ENCODE measurements at regions not wholly inside any gene's neighbourhood (a gene's known extent, or its start where the extent isn't known, plus 50 kb on each side); places are given as distances from the start of the nearest gene placed in this dataset.

DNA sequence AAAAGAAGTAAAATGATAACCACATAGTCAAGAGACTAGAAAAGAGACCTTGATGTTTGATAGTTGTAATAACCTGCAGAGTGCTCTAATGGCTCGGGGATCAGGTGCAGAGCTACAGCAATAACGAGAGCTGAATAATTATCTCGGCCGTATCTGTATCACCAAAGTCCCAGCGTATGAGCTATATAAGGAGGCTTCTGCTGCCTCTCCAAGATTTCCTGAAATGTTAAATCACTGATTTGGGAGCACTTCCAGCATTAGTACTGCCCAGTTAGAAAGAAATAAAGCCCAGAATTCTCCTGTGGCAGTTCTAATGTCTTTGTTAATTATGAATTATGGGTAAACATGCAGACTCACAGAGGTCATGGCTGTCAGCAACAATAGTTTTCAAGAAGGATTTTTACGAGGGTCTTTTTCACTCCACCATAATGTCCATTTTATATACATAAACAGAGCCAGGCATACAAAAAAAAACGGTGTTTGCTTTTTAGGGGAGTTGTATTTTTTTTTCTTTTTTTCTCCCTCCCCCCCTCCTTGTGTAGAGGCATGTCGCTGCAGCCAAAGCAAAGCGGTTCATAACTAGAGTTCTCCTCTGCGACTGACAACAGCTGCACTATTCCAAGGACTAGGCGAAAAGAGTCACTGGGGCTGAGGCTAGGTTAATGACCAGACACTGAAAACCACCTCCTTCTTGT, 168.3 kb upstream of the VRK2 start:
- no TSS peak for BruUV-seq (replicated peaks)
- Histone ChIP-seq H3K9me3 (no peaks in the 10 kb centered on the region), H3K4me1 (peaks cover 22% of the 10 kb centered on the region), H3K4me3 (ENCODE audit: low read depth, low read length) (no peak overlapping the region), H3K27me3 (replicated peaks; ENCODE audit: control insufficient read depth, insufficient read depth, low read length) (no peaks in the 10 kb centered on the region), H3K36me3 (ENCODE audit: control insufficient read depth, insufficient read depth, low read length) (no peaks in the 10 kb centered on the region)
- CTCF ChIA-PET = no interaction called here
- Mint-ChIP-seq H3K9me3 (ENCODE audit: unreplicated experiment) (no peaks in the 10 kb centered on the region), H3K27ac (ENCODE audit: unreplicated experiment) (no peak overlapping the region), H3K36me3 (ENCODE audit: insufficient read depth, unreplicated experiment) (no peaks in the 10 kb centered on the region), H3K27me3 (ENCODE audit: insufficient read depth, unreplicated experiment) (no peaks in the 10 kb centered on the region), H3K4me3 (ENCODE audit: unreplicated experiment) (peak overlapping the region; percentile 10), H3K4me1 (ENCODE audit: low read depth, unreplicated experiment) (peaks cover 7% of the 10 kb centered on the region)
- POLR2A ChIA-PET = no interaction called here
- no peak for DNase-seq
- intact Hi-C loops (cut with micrococcal nuclease; ENCODE audit: unreplicated experiment) = no loop called here
- TF ChIP-seq, protein P1, sequence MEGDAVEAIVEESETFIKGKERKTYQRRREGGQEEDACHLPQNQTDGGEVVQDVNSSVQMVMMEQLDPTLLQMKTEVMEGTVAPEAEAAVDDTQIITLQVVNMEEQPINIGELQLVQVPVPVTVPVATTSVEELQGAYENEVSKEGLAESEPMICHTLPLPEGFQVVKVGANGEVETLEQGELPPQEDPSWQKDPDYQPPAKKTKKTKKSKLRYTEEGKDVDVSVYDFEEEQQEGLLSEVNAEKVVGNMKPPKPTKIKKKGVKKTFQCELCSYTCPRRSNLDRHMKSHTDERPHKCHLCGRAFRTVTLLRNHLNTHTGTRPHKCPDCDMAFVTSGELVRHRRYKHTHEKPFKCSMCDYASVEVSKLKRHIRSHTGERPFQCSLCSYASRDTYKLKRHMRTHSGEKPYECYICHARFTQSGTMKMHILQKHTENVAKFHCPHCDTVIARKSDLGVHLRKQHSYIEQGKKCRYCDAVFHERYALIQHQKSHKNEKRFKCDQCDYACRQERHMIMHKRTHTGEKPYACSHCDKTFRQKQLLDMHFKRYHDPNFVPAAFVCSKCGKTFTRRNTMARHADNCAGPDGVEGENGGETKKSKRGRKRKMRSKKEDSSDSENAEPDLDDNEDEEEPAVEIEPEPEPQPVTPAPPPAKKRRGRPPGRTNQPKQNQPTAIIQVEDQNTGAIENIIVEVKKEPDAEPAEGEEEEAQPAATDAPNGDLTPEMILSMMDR (IDR thresholded peaks at IDR 0.05; ENCODE audit: insufficient read depth in 1 of 2, low read depth in 1 of 2, low read length in 1 of 2, severe bottlenecking in 1 of 2, unreplicated experiment in 1 of 2) = no peak

DNA sequence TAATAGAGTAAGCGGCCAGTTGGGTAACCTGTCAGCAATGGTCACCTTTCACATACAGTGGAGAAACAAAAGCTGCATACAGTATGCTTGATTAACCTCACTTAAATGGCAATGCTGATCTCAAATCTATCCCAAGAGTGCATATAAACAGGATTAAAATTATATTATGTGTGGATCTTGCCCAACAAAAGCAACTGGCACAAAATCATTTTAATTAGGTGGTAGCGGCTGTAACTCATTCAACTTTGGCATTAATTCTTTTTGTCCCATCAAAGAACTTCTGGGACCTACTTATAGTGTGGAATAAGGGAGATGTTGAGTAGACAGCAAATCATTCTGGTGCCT, 167.8 kb upstream of the VRK2 start:
- H3K4me1 Mint-ChIP-seq (ENCODE audit: low read depth, unreplicated experiment) = peaks cover 7% of the 10 kb centered on the region
- DNase-seq = no peak
- TF ChIP-seq, protein P1 (IDR thresholded peaks at IDR 0.05; ENCODE audit: insufficient read depth in 1 of 2, low read depth in 1 of 2, low read length in 1 of 2, severe bottlenecking in 1 of 2, unreplicated experiment in 1 of 2) = no peak
- intact Hi-C loops (cut with micrococcal nuclease; ENCODE audit: unreplicated experiment) = no loop called here
- H3K9me3 Mint-ChIP-seq (ENCODE audit: unreplicated experiment) = no peaks in the 10 kb centered on the region
- BruUV-seq (replicated peaks) = no TSS peak
- POLR2A ChIA-PET = no interaction called here
- no peaks in the 10 kb centered on the region for H3K36me3 Mint-ChIP-seq (ENCODE audit: insufficient read depth, unreplicated experiment)
- H3K36me3 ChIP-seq (ENCODE audit: control insufficient read depth, insufficient read depth, low read length) = no peaks in the 10 kb centered on the region
- peaks cover 22% of the 10 kb centered on the region for H3K4me1 ChIP-seq
- no peaks in the 10 kb centered on the region for H3K27me3 Mint-ChIP-seq (ENCODE audit: insufficient read depth, unreplicated experiment)
- no peak overlapping the region for H3K27ac Mint-ChIP-seq (ENCODE audit: unreplicated experiment)
- no peak overlapping the region for H3K4me3 ChIP-seq (ENCODE audit: low read depth, low read length)
- no peaks in the 10 kb centered on the region for H3K9me3 ChIP-seq
- no peaks in the 10 kb centered on the region for H3K27me3 ChIP-seq (replicated peaks; ENCODE audit: control insufficient read depth, insufficient read depth, low read length)
- CTCF ChIA-PET = no interaction called here
- no peak overlapping the region for H3K4me3 Mint-ChIP-seq (ENCODE audit: unreplicated experiment)

DNA sequence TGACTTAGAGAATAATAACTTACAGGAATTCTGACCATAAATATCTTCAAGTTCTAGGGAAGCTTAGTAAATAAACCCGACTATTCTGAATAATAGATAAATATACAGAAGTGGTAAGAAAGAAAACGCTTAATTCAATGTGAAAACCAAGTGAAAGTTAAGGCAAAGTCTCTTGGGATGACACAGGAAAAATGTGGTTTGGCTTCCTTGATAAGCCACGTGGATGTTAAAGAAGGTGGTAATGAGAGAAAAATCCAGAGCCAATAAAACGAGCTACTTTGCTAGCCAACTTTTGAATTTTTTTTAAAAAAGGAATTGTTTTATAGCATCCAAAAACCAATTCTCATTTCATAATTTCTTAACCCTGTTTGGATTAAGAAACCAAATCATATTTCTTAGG, 166.2 kb upstream of the VRK2 start:
- Mint-ChIP-seq H3K4me1 (ENCODE audit: low read depth, unreplicated experiment) (peaks cover 7% of the 10 kb centered on the region), H3K36me3 (ENCODE audit: insufficient read depth, unreplicated experiment) (no peaks in the 10 kb centered on the region), H3K9me3 (ENCODE audit: unreplicated experiment) (no peaks in the 10 kb centered on the region), H3K4me3 (ENCODE audit: unreplicated experiment) (no peak overlapping the region), H3K27ac (ENCODE audit: unreplicated experiment) (no peak overlapping the region), H3K27me3 (ENCODE audit: insufficient read depth, unreplicated experiment) (no peaks in the 10 kb centered on the region)
- ChIA-PET POLR2A (no interaction called here), CTCF (no interaction called here)
- intact Hi-C loops (cut with micrococcal nuclease; ENCODE audit: unreplicated experiment) = no loop called here
- BruUV-seq (replicated peaks) = no TSS peak
- no peak for DNase-seq
- H3K4me1 ChIP-seq = peaks cover 22% of the 10 kb centered on the region
- TF ChIP-seq, protein P1 (IDR thresholded peaks at IDR 0.05; ENCODE audit: insufficient read depth in 1 of 2, low read depth in 1 of 2, low read length in 1 of 2, severe bottlenecking in 1 of 2, unreplicated experiment in 1 of 2) = no peak
- no peak overlapping the region for H3K4me3 ChIP-seq (ENCODE audit: low read depth, low read length)
- H3K9me3 ChIP-seq = no peaks in the 10 kb centered on the region
- no peaks in the 10 kb centered on the region for H3K27me3 ChIP-seq (replicated peaks; ENCODE audit: control insufficient read depth, insufficient read depth, low read length)
- H3K36me3 ChIP-seq (ENCODE audit: control insufficient read depth, insufficient read depth, low read length) = no peaks in the 10 kb centered on the region

Data from Caco-2 (cell line).